Tibial artery (tissue), 4 donors: ENCODE measurements at regions not wholly inside any gene's neighbourhood (a gene's known extent, or its start where the extent isn't known, plus 50 kb on each side); places are given as distances from the start of the nearest gene placed in this dataset.

Source experiments
- DNase-seq, 2 donors: peaks; one replicate each; pipeline ENCODE4 v3.0.0-alpha.2; 2019
- H3K27ac ChIP-seq, 2 donors: fragments of 200-600 bp; sonication (generic) in 1 of 2; 1 replicate in 1 of 2; 2 replicates in 1 of 2; pipeline ENCODE4 v1.5.1; 2018 to 2019; ENCODE audit warnings: mild to moderate bottlenecking in 1 of 2
- H3K27me3 ChIP-seq, 2 donors: fragments of 200-600 bp; sonication (generic) in 1 of 2; one replicate each; pipeline versions ENCODE4 v1.5.1 to v1.6.0; 2016 to 2019
- H3K36me3 ChIP-seq, 3 donors: fragments of 200-600 bp; sonication (generic) in 2 of 3; one replicate each; pipeline ENCODE4 v1.5.1; 2016 to 2019; ENCODE audit warnings: mild to moderate bottlenecking in 2 of 3
- H3K4me1 ChIP-seq, 4 donors: fragments of 200-600 bp; sonication (generic) in 2 of 4; 1 replicate in 3 of 4; 2 replicates in 1 of 4; pipeline ENCODE4 v1.5.1; 2016 to 2019
- H3K4me3 ChIP-seq, 2 donors: fragments of 200-600 bp; sonication (generic) in 1 of 2; 1 replicate in 1 of 2; 2 replicates in 1 of 2; pipeline ENCODE4 v1.5.1; 2018 to 2019; ENCODE audit warnings: mild to moderate bottlenecking in 2 of 2
- H3K9me3 ChIP-seq, 3 donors: fragments of 200-600 bp; sonication (generic) in 1 of 3; one replicate each; pipeline ENCODE4 v1.5.1; 2016 to 2019
- intact Hi-C: fragments of 100-400 bp; cut with DNase I; formaldehyde crosslinking; loops from one replicate; pipeline ENCODE4 v1.15.0; 2023; ENCODE audit warnings: low total_unique reads
- TF ChIP-seq, protein P1 (sequence below), 2 experiments: fragments of 200-600 bp in 1 of 2; fragments of 450-650 bp in 1 of 2; IDR thresholded peaks; one replicate each; pipeline ENCODE4 v1.5.1; 2017 to 2019; ENCODE audit warnings: antibody characterized with exemption in 2 of 2, mild to moderate bottlenecking in 1 of 2, moderate library complexity in 1 of 2

DNA sequence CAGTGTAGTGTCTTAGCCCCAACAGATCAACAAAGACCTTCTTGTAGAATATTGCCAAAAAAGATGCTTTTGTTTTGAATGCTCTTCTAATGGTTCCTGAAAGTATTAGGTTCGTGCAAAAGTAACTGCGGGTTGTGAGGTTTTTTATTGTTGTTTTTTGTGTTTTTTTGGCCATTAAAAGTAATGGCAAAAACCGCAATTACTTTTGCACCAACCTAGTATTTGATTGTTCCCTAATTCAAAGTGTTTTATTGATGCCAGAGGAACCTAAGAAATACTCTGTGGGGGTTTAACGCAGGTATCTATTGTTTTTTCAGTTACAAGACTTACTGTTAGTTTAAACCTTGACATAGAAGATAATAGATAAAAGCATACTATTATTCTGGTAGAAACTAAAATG lies 150.8 kb upstream of the DAAM1 start:
- no peak overlapping the region for H3K27ac ChIP-seq

DNA sequence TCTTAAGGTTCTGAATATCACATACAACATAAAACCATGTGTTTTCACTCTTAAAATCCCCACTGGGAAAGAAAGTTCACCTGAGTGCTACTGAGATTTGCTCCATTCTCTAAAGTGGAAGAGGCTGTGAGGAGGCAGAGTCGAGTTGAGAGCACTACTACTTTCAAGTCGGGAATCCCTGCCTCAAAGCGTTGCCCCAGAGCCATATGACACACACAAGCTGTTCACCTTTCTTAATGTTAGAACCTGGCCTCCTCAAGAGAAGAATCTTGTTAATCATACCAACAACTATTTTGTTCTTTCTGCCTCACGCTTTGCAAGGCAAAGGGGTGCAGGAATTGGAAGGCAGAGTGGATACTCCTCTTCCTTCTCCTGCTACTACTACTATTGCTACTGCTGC lies 149.7 kb upstream of the DAAM1 start:
- Histone ChIP-seq H3K36me3 (no peaks in the 10 kb centered on the region), H3K27ac (no peak overlapping the region)

More for the DNA sequence above, 150.8 kb upstream of the DAAM1 start:
- intact Hi-C loops: no loop called here
- Histone ChIP-seq H3K36me3 (no peaks in the 10 kb centered on the region), H3K9me3 (no peaks in the 10 kb centered on the region), H3K4me3 (no peak overlapping the region), H3K27me3 (no peaks in the 10 kb centered on the region), H3K4me1 (no peaks in the 10 kb centered on the region)
- TF ChIP-seq, protein P1, sequence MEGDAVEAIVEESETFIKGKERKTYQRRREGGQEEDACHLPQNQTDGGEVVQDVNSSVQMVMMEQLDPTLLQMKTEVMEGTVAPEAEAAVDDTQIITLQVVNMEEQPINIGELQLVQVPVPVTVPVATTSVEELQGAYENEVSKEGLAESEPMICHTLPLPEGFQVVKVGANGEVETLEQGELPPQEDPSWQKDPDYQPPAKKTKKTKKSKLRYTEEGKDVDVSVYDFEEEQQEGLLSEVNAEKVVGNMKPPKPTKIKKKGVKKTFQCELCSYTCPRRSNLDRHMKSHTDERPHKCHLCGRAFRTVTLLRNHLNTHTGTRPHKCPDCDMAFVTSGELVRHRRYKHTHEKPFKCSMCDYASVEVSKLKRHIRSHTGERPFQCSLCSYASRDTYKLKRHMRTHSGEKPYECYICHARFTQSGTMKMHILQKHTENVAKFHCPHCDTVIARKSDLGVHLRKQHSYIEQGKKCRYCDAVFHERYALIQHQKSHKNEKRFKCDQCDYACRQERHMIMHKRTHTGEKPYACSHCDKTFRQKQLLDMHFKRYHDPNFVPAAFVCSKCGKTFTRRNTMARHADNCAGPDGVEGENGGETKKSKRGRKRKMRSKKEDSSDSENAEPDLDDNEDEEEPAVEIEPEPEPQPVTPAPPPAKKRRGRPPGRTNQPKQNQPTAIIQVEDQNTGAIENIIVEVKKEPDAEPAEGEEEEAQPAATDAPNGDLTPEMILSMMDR (IDR thresholded peaks at IDR 0.05): no peak
- no peak for DNase-seq

DNA sequence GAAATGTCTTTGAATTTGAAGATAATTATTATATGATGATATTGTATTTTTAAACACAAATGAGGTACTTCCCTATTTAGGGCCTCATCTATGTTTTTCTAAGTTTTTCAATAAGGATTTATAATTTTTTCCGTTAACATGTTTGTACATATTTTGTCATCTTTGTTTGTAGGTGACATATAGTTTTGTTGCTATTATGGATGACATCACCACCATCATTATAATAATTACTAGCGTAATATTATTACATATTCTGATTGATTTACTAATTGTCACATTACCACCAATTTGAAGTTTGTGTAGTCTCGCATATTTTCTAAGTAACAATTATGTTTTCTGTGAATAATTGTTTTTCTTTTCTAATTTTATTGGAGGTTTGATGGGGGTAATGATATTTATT lies 147.2 kb upstream of the DAAM1 start:
- TF ChIP-seq, protein P1 (IDR thresholded peaks at IDR 0.05): no peak
- H3K27ac ChIP-seq: no peak overlapping the region
- H3K27me3 ChIP-seq: no peaks in the 10 kb centered on the region
- no peaks in the 10 kb centered on the region for H3K4me1 ChIP-seq
- no peak overlapping the region for H3K4me3 ChIP-seq
- DNase-seq: no peak
- intact Hi-C loops: no loop called here
- peaks cover 0 to 8% (median 0%) of the 10 kb centered on the region in 3 donors for H3K9me3 ChIP-seq
- H3K36me3 ChIP-seq: no peaks in the 10 kb centered on the region

More for the DNA sequence above, 149.7 kb upstream of the DAAM1 start:
- Histone ChIP-seq H3K27me3 (no peaks in the 10 kb centered on the region), H3K4me1 (no peaks in the 10 kb centered on the region), H3K9me3 (no peaks in the 10 kb centered on the region), H3K4me3 (no peak overlapping the region)
- DNase-seq: no peak
- intact Hi-C loops: no loop called here
- TF ChIP-seq, protein P1 (IDR thresholded peaks at IDR 0.05): no peak

DNA sequence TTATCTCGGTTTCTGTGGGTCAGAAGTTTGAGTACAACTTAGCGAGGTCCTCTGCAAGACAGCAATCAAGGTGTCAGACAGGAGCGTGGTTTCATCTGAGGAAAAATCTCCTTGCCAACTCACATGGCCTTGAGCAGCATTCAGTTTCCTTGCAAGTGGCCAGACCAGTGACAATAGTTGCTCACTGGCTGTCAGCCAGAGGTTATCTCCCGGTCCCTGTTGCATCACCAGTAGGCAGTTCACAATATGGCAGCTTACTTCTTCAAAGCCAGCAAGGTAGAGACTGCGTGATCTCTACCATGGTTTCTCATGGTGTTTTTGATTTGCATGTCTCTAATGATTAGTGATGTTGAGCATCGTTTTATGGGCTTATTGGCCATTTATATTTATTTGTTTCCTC lies 143.8 kb upstream of the DAAM1 start:
- H3K4me3 ChIP-seq: no peak overlapping the region
- H3K9me3 ChIP-seq: peaks cover 0 to 8% (median 0%) of the 10 kb centered on the region in 3 donors
- no peaks in the 10 kb centered on the region for H3K36me3 ChIP-seq
- TF ChIP-seq, protein P1 (IDR thresholded peaks at IDR 0.05): no peak
- H3K27me3 ChIP-seq: no peaks in the 10 kb centered on the region
- H3K27ac ChIP-seq: no peak overlapping the region
- no peak for DNase-seq
- intact Hi-C loops: no loop called here
- no peaks in the 10 kb centered on the region for H3K4me1 ChIP-seq

DNA sequence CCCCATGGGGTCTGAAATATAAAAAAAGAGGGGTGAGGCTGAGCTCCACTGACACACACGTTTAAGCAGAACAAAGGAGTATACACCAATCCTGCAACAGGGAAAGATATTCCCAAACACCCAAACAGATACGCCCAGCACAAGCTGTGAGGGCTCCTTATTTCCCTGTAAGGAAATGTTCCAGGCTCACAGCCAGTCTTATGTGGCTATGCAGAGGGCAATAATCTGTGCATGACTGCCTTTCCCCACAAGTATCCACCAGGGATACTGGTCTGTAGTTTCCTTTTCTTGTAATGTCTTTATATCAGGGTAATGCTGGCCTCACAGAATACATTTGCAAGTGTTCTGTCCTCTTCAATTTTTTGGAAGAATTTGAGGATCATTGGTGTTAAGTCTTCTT lies 141.7 kb upstream of the DAAM1 start:
- H3K9me3 ChIP-seq: peaks cover 0 to 8% (median 0%) of the 10 kb centered on the region in 3 donors
- TF ChIP-seq, protein P1 (IDR thresholded peaks at IDR 0.05): no peak
- intact Hi-C loops: no loop called here

DNA sequence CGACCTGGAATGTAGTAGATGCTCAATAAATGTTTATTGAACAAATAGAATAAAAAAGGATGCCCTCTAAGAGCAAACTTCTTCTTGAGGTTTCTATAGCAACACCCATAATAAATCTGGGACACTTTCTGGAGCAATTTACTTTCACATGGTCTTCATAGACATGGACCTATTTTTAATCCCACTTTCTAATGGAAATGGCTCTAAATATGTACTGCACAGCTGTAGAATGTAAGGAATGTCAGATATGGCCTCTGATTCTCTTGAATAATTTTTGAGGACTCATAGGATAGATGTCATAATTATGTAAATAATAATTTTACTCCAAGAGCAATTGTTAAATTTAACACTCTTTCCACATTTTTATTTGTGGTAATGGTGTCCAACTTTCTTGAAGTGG lies 133.5 kb upstream of the DAAM1 start:
- no peak overlapping the region for H3K27ac ChIP-seq
- TF ChIP-seq, protein P1 (IDR thresholded peaks at IDR 0.05): no peak
- no peaks in the 10 kb centered on the region for H3K36me3 ChIP-seq
- no peaks in the 10 kb centered on the region for H3K9me3 ChIP-seq
- no peak for DNase-seq
- intact Hi-C loops: no loop called here
- H3K4me1 ChIP-seq: no peaks in the 10 kb centered on the region
- H3K4me3 ChIP-seq: no peak overlapping the region
- no peaks in the 10 kb centered on the region for H3K27me3 ChIP-seq

More for the DNA sequence above, 141.7 kb upstream of the DAAM1 start:
- DNase-seq: no peak
- H3K4me1 ChIP-seq: no peaks in the 10 kb centered on the region
- H3K27me3 ChIP-seq: no peaks in the 10 kb centered on the region
- H3K36me3 ChIP-seq: no peaks in the 10 kb centered on the region
- H3K4me3 ChIP-seq: no peak overlapping the region
- H3K27ac ChIP-seq: no peak overlapping the region
